Endothelial cell of umbilical vein (primary cell): ENCODE measurements at regions not wholly inside any gene's neighbourhood (a gene's known extent, or its start where the extent isn't known, plus 50 kb on each side); places are given as distances from the start of the nearest gene placed in this dataset.
"Not testable (repeated sequence)": the region's sequence is repeated elsewhere in the genome, so short reads cannot be mapped to it uniquely, and the experiment has no call there.

ENCODE experiments used
- BruUV-seq: library from RNA; stranded (reverse); fragments of 400-500 nt; replicated peaks from 2 replicates; lab custom pipeline; 2021; lab: Mats Ljungman, UMichigan
- CTCF ChIA-PET: fragments of 300-600, 350-600 bp; sonication (Branson Sonifier 250); formaldehyde crosslinking; loops from one replicate; lab custom pipeline; 2021; ENCODE audit warnings: antibody characterized with exemption, inconsistent platforms; lab: Charles Lee
- POLR2A ChIA-PET: fragments of 300-600, 350-600 bp; sonication (Branson Sonifier 250); formaldehyde crosslinking; loops from one replicate; lab custom pipeline; 2021; ENCODE audit warnings: antibody characterized with exemption, inconsistent platforms; lab: Charles Lee
- DNase-seq: peaks from one replicate; pipeline ENCODE4 v3.0.0-alpha.2; 2011; ENCODE audit warnings: low read depth, low spot score
- FAIRE-seq: peaks from 2 replicates; lab custom pipeline; 2011; peaks lifted over from hg19 to GRCh38; lab: Jason Lieb, UNC
- H2AFZ ChIP-seq: 2 replicates; pipeline ENCODE4 v1.6.0; 2012; ENCODE audit warnings: low read depth, low read length, control low read depth, inconsistent platforms
- H3K27ac ChIP-seq: 2 replicates; pipeline ENCODE4 v1.5.1; 2011; ENCODE audit warnings: low read depth, mild to moderate bottlenecking, control low read depth, low read length, moderate library complexity; ENCODE audit not compliant: insufficient read depth
- H3K27me3 ChIP-seq, 2 experiments: 2 replicates each; pipeline versions ENCODE4 v1.6.0 to v1.6.1; 2011; ENCODE audit warnings: low read length in 2 of 2, mixed read lengths in 1 of 2; ENCODE audit not compliant: control insufficient read depth in 2 of 2, insufficient read depth in 2 of 2
- H3K36me3 ChIP-seq, 2 experiments: 2 replicates in 1 of 2; 3 replicates in 1 of 2; pipeline ENCODE4 v1.5.1; 2011; ENCODE audit warnings: low read length in 2 of 2, mild to moderate bottlenecking in 1 of 2, moderate library complexity in 1 of 2; ENCODE audit not compliant: control insufficient read depth in 2 of 2, insufficient read depth in 2 of 2; ENCODE audit errors: extremely low read depth in 1 of 2
- H3K4me1 ChIP-seq: 3 replicates; pipeline ENCODE4 v1.5.1; 2011; ENCODE audit warnings: mild to moderate bottlenecking, low read length; ENCODE audit not compliant: control insufficient read depth, insufficient read depth; ENCODE audit errors: extremely low read depth
- H3K4me2 ChIP-seq: 2 replicates; pipeline ENCODE4 v1.6.1; 2011; ENCODE audit warnings: low read length, control low read depth, mixed read lengths; ENCODE audit not compliant: insufficient read depth
- H3K4me3 ChIP-seq, 3 experiments: fragments of 200-600 bp in 1 of 3; sonication (generic), shearing (Covaris generic) in 1 of 3; replicated peaks in 1 of 3; 2 replicates each; pipeline ENCODE4 v1.5.1; 2011 to 2016; ENCODE audit warnings: control low read depth in 3 of 3, low read length in 3 of 3, mild to moderate bottlenecking in 2 of 3, inconsistent platforms in 1 of 3, low read depth in 1 of 3, moderate library complexity in 1 of 3; ENCODE audit not compliant: insufficient read depth in 1 of 3
- H3K79me2 ChIP-seq: 2 replicates; pipeline ENCODE4 v1.6.0; 2012; ENCODE audit warnings: low read length, inconsistent platforms; ENCODE audit not compliant: control insufficient read depth, insufficient read depth
- H3K9ac ChIP-seq: replicated peaks from 2 replicates; pipeline ENCODE3; 2011; ENCODE audit warnings: low read length, control low read depth; ENCODE audit not compliant: insufficient read depth; ENCODE audit errors: extremely low read depth
- H3K9me1 ChIP-seq: replicated peaks from 3 replicates; pipeline ENCODE4 v1.6.0; 2011; ENCODE audit warnings: mild to moderate bottlenecking, low read length; ENCODE audit not compliant: control insufficient read depth, insufficient read depth; ENCODE audit errors: extremely low read depth
- H3K9me3 ChIP-seq: replicated peaks from 2 replicates; pipeline ENCODE4 v1.5.1; 2012; ENCODE audit warnings: low read length, inconsistent platforms; ENCODE audit not compliant: control insufficient read depth, insufficient read depth
- H4K20me1 ChIP-seq: replicated peaks from 2 replicates; pipeline ENCODE3; 2011; ENCODE audit warnings: mild to moderate bottlenecking, low read length; ENCODE audit not compliant: control insufficient read depth, insufficient read depth; ENCODE audit errors: extremely low read depth
- GATA2 ChIP-seq: IDR thresholded peaks from 2 replicates; pipeline ENCODE4 v1.7.0; 2011; ENCODE audit warnings: low read depth, mild to moderate bottlenecking, moderate library complexity, mixed read lengths, low read length; ENCODE audit not compliant: insufficient read length, insufficient read depth
- JUN ChIP-seq: IDR thresholded peaks from 2 replicates; pipeline ENCODE4 v1.6.1; 2011; ENCODE audit warnings: borderline replicate concordance, low read depth; ENCODE audit not compliant: insufficient read length, insufficient read depth
- MYC ChIP-seq: IDR thresholded peaks from one replicate; pipeline ENCODE4 v1.6.1; 2011; ENCODE audit warnings: mild to moderate bottlenecking, low read depth, low read length
- POLR2A ChIP-seq: IDR thresholded peaks from 2 replicates; pipeline ENCODE4 v1.6.1; 2012; ENCODE audit warnings: low read depth, mild to moderate bottlenecking, control low read depth, low read length
- POLR2AphosphoS5 ChIP-seq: IDR thresholded peaks from 2 replicates; pipeline ENCODE4 v1.6.1; 2012; ENCODE audit warnings: low read depth, mild to moderate bottlenecking, control low read depth, low read length, moderate library complexity; ENCODE audit not compliant: insufficient read depth
- dilution Hi-C: fragments of 300-500 bp; cut with MboI; formaldehyde crosslinking; loops from one replicate; pipeline ENCODE4 v1.15.0; 2019; ENCODE audit warnings: low sequenced_read_pairs; ENCODE audit not compliant: extremely low pct_ligation_motif_present
- intact Hi-C: fragments of 100-400 bp; cut with micrococcal nuclease; formaldehyde crosslinking; loops from one replicate; pipeline ENCODE4 v1.10.0; 2022
- TF ChIP-seq, protein P1 (sequence below): IDR thresholded peaks from 2 replicates; pipeline ENCODE4 v1.6.1; 2011; ENCODE audit not compliant: insufficient read depth, insufficient read length
- TF ChIP-seq, protein P2 (sequence below), 2 donors: IDR thresholded peaks; 1 replicate in 1 of 2; 2 replicates in 1 of 2; pipeline ENCODE4 v1.5.1; 2011; ENCODE audit warnings: low read length in 2 of 2, mild to moderate bottlenecking in 2 of 2, moderate library complexity in 2 of 2, control low read depth in 1 of 2, inconsistent platforms in 1 of 2, low read depth in 1 of 2; ENCODE audit not compliant: insufficient read depth in 1 of 2; ENCODE audit errors: extremely low read depth in 1 of 2

DNA sequence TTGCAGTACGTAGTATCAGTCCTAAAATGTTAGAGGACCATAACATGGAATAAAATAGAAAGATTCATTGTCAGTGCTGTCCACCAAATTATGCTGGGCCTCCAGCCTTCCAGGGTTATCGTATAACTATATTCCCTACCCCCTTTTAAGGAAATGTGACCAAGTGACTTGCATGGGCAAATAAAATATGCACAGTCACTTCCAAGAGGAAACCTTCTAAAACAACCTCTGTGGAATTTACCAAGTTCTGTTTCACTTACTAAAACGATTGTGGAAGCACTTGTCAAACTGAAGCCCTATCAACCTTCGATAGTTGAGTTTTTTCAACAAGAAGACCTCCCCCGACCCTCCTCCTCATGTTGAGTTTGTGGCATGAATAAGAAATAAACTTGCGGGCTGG, 345.4 kb upstream of the C16orf82 start:
- FAIRE-seq (no peak), DNase-seq (no peak)
- no peak overlapping the region for H3K9ac ChIP-seq
- no peaks in the 10 kb centered on the region for H3K36me3 ChIP-seq
- peaks cover 3% of the 10 kb centered on the region for H3K9me3 ChIP-seq
- H3K9me1 ChIP-seq: no peaks in the 10 kb centered on the region
- intact Hi-C loops: no loop called here
- no peak overlapping the region for H3K4me2 ChIP-seq
- dilution Hi-C loops: no loop called here
- H3K4me3 ChIP-seq: no peak overlapping the region
- H2AFZ ChIP-seq: no peak overlapping the region
- ChIA-PET POLR2A (no interaction called here), CTCF (no interaction called here)
- H3K27ac ChIP-seq: no peak overlapping the region
- BruUV-seq: no TSS peak
- no peaks in the 10 kb centered on the region for H3K79me2 ChIP-seq
- H4K20me1 ChIP-seq: no peaks in the 10 kb centered on the region
- no peak for TF ChIP-seq POLR2AphosphoS5
- TF ChIP-seq JUN: no peak
- TF ChIP-seq, protein P1, sequence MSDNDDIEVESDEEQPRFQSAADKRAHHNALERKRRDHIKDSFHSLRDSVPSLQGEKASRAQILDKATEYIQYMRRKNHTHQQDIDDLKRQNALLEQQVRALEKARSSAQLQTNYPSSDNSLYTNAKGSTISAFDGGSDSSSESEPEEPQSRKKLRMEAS: no peak
- TF ChIP-seq GATA2: no peak
- TF ChIP-seq POLR2A: no peak
- TF ChIP-seq, protein P2, sequence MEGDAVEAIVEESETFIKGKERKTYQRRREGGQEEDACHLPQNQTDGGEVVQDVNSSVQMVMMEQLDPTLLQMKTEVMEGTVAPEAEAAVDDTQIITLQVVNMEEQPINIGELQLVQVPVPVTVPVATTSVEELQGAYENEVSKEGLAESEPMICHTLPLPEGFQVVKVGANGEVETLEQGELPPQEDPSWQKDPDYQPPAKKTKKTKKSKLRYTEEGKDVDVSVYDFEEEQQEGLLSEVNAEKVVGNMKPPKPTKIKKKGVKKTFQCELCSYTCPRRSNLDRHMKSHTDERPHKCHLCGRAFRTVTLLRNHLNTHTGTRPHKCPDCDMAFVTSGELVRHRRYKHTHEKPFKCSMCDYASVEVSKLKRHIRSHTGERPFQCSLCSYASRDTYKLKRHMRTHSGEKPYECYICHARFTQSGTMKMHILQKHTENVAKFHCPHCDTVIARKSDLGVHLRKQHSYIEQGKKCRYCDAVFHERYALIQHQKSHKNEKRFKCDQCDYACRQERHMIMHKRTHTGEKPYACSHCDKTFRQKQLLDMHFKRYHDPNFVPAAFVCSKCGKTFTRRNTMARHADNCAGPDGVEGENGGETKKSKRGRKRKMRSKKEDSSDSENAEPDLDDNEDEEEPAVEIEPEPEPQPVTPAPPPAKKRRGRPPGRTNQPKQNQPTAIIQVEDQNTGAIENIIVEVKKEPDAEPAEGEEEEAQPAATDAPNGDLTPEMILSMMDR (IDR thresholded peaks at IDR 0.05; ENCODE audit: extremely low read depth in 1 of 2, insufficient read depth in 1 of 2, low read depth in 1 of 2, low read length in 2 of 2): no peak
- TF ChIP-seq MYC: no peak
- H3K27me3 ChIP-seq: no peaks in the 10 kb centered on the region
- no peaks in the 10 kb centered on the region for H3K4me1 ChIP-seq

DNA sequence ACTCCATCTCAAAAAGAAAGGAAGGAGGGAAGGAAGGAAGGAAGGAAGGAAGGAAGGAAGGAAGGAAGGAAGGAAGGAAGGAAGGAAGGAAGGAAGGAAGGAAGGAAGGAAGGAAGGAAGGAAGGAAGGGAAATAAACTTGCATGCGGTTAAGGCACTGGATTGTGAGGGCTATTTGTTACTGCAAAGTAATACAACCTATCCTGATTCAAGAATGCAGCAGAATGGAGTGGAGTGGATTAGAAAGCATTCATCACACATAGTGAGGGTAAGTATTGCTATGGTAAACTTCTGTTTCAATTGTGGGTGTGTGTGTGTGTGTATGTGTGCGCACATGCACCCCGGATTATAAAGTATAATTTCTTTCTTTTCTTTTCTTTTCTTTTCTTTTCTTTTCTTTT, 344.8 kb upstream of the C16orf82 start:
- CTCF ChIA-PET, H3K9me1 ChIP-seq, H3K4me3 ChIP-seq: not testable (repeated sequence)

More for the DNA sequence above, 344.8 kb upstream of the C16orf82 start:
- DNase-seq, dilution Hi-C loops, H4K20me1 ChIP-seq, H3K79me2 ChIP-seq, H3K4me1 ChIP-seq, H3K27ac ChIP-seq, FAIRE-seq, POLR2A ChIA-PET, H3K27me3 ChIP-seq, H3K9ac ChIP-seq, intact Hi-C loops, H3K9me3 ChIP-seq, H2AFZ ChIP-seq, BruUV-seq, H3K4me2 ChIP-seq, H3K36me3 ChIP-seq: not testable (repeated sequence)
